Hepatocyte (in vitro differentiated cells): ENCODE measurements at regions not wholly inside any gene's neighbourhood (a gene's known extent, or its start where the extent isn't known, plus 50 kb on each side); places are given as distances from the start of the nearest gene placed in this dataset.

Experiments used
- DNase-seq: peaks from one replicate; pipeline ENCODE4 v3.0.0-alpha.2; 2016; ENCODE audit warnings: low spot score
- H2AFZ ChIP-seq: fragments of 200-600 bp; sonication (generic); 2 replicates; pipeline ENCODE4 v1.6.0; 2016; ENCODE audit warnings: antibody characterized with exemption, mild to moderate bottlenecking
- H3K27ac ChIP-seq: fragments of 200-600 bp; sonication (generic); 2 replicates; pipeline ENCODE4 v1.5.1; 2016; ENCODE audit warnings: mild to moderate bottlenecking
- H3K27me3 ChIP-seq: fragments of 200-600 bp; sonication (generic); 2 replicates; pipeline ENCODE4 v1.6.1; 2016
- H3K36me3 ChIP-seq: fragments of 200-600 bp; sonication (generic); replicated peaks from 2 replicates; pipeline ENCODE4 v1.5.1; 2016; ENCODE audit warnings: low read depth; ENCODE audit not compliant: insufficient read depth
- H3K4me1 ChIP-seq: fragments of 200-600 bp; sonication (generic); 2 replicates; pipeline ENCODE4 v1.5.1; 2016; ENCODE audit warnings: mild to moderate bottlenecking, moderate library complexity; ENCODE audit not compliant: insufficient read depth
- H3K4me2 ChIP-seq: fragments of 200-600 bp; sonication (generic); 2 replicates; pipeline ENCODE4 v1.6.0; 2016
- H3K4me3 ChIP-seq: fragments of 200-600 bp; sonication (generic); 2 replicates; pipeline ENCODE4 v1.5.1; 2016; ENCODE audit warnings: mild to moderate bottlenecking
- H3K79me2 ChIP-seq: fragments of 200-600 bp; sonication (generic); 2 replicates; pipeline ENCODE4 v1.6.0; 2017; ENCODE audit warnings: mild to moderate bottlenecking
- H3K9me2 ChIP-seq: fragments of 200-600 bp; sonication (generic); replicated peaks from 2 replicates; pipeline ENCODE4 v1.6.0; 2017; ENCODE audit warnings: mild to moderate bottlenecking; ENCODE audit not compliant: insufficient read depth
- H3K9me3 ChIP-seq: fragments of 200-600 bp; sonication (generic); 2 replicates; pipeline ENCODE4 v1.5.1; 2016; ENCODE audit warnings: low read depth, mild to moderate bottlenecking
- H4K20me1 ChIP-seq: fragments of 200-600 bp; sonication (generic); 2 replicates; pipeline ENCODE4 v1.6.0; 2016; ENCODE audit warnings: mild to moderate bottlenecking; ENCODE audit not compliant: insufficient read depth, poor library complexity, severe bottlenecking
- EZH2 ChIP-seq: fragments of 200-600 bp; sonication (generic); IDR thresholded peaks from 2 replicates; pipeline ENCODE4 v1.6.1; 2016; ENCODE audit warnings: antibody characterized with exemption, mild to moderate bottlenecking, borderline replicate concordance
- EZH2phosphoT487 ChIP-seq: fragments of 200-600 bp; sonication (generic); IDR thresholded peaks from one replicate; pipeline ENCODE4 v1.6.1; 2018; ENCODE audit warnings: antibody characterized with exemption, mild to moderate bottlenecking, low read depth, moderate library complexity; ENCODE audit not compliant: unreplicated experiment, severe bottlenecking
- WGBS: methylation state at CpG from one replicate; pipeline ENCODE4 v1.1.6; 2016; ENCODE audit warnings: low lambda C conversion rate; ENCODE audit errors: missing lambda C conversion rate; 5-methylcytosine and 5-hydroxymethylcytosine counted together
- TF ChIP-seq, protein P1 (sequence below): fragments of 200-600 bp; sonication (generic); IDR thresholded peaks from 2 replicates; pipeline ENCODE4 v1.5.1; 2016; ENCODE audit warnings: antibody characterized with exemption, mild to moderate bottlenecking; ENCODE audit not compliant: poor library complexity

GRCh38 chr10:43746906-43747305, 98.2 kb upstream of the ZNF32 start:
- Histone ChIP-seq H3K4me3 (no peak overlapping the region), H3K9me2 (no peaks in the 10 kb centered on the region), H4K20me1 (no peaks in the 10 kb centered on the region), H3K36me3 (no peaks in the 10 kb centered on the region), H3K4me2 (no peak overlapping the region), H3K27ac (no peak overlapping the region), H3K9me3 (no peaks in the 10 kb centered on the region), H3K79me2 (no peaks in the 10 kb centered on the region), H3K4me1 (no peaks in the 10 kb centered on the region), H3K27me3 (no peaks in the 10 kb centered on the region), H2AFZ (no peak overlapping the region)
- TF ChIP-seq EZH2 (no peak), EZH2phosphoT487 (no peak)
- TF ChIP-seq, protein P1, sequence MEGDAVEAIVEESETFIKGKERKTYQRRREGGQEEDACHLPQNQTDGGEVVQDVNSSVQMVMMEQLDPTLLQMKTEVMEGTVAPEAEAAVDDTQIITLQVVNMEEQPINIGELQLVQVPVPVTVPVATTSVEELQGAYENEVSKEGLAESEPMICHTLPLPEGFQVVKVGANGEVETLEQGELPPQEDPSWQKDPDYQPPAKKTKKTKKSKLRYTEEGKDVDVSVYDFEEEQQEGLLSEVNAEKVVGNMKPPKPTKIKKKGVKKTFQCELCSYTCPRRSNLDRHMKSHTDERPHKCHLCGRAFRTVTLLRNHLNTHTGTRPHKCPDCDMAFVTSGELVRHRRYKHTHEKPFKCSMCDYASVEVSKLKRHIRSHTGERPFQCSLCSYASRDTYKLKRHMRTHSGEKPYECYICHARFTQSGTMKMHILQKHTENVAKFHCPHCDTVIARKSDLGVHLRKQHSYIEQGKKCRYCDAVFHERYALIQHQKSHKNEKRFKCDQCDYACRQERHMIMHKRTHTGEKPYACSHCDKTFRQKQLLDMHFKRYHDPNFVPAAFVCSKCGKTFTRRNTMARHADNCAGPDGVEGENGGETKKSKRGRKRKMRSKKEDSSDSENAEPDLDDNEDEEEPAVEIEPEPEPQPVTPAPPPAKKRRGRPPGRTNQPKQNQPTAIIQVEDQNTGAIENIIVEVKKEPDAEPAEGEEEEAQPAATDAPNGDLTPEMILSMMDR: no peak
- no peak for DNase-seq
- WGBS: 92% methylated on average over 1 of the region's 1 CpG

DNA sequence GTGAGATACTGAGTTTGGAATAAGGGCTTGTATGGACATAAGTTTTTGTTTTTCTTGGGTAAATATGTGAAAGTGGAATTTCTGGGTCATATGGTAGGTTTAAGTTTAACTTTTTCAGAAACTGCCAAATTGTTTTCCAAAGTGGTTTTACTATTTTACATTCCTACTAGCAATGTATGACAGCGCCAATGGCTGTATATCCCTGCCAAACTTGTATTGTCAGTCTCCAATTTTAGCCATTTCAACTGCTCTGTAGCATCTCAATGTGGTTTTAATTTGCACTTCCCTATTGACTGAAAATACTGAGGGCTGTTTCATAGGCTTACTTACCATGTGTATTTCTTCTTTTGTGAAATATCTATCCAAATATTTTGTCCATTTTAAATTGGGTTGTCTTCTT, 90.5 kb upstream of the ZNF32 start:
- 69% methylated on average over 1 of the region's 1 CpG for WGBS
- no peak for DNase-seq

DNA sequence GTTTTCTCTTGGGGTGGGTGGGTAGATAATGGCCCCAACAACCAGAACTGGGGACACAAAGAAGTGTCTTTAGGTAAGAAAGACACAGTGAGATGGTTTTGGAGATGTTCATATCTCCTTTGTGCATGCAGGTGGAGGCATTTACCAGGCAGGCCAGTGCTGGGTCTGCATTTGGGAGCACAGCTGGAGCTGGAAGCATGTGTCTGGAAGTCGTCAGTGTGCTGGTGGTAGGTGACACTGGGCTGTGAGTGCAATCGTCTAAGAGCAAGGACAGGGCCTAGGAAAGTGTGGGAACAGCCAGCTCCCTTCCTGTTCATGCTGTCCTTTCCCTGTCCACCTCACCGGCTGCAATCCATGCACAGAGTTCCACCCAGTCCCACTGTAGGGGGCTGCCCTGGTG, 88.3 kb upstream of the ZNF32 start:
- Histone ChIP-seq H3K9me2 (no peaks in the 10 kb centered on the region), H3K4me3 (no peak overlapping the region), H2AFZ (no peak overlapping the region), H3K79me2 (no peaks in the 10 kb centered on the region), H3K27me3 (no peaks in the 10 kb centered on the region), H4K20me1 (no peaks in the 10 kb centered on the region), H3K4me2 (no peak overlapping the region), H3K4me1 (peaks cover 15% of the 10 kb centered on the region), H3K9me3 (no peaks in the 10 kb centered on the region), H3K27ac (no peak overlapping the region), H3K36me3 (no peaks in the 10 kb centered on the region)
- TF ChIP-seq EZH2phosphoT487 (no peak), EZH2 (no peak)
- TF ChIP-seq, protein P1: no peak
- DNase-seq: no peak
- WGBS: 63% methylated on average over 3 of the region's 3 CpGs

More for the DNA sequence above, 90.5 kb upstream of the ZNF32 start:
- Histone ChIP-seq H3K9me3 (no peaks in the 10 kb centered on the region), H3K79me2 (no peaks in the 10 kb centered on the region), H3K9me2 (no peaks in the 10 kb centered on the region), H3K4me2 (no peak overlapping the region), H3K27ac (peak overlapping the region; percentile 18), H4K20me1 (no peaks in the 10 kb centered on the region), H3K27me3 (no peaks in the 10 kb centered on the region), H2AFZ (no peak overlapping the region), H3K4me1 (peaks cover 15% of the 10 kb centered on the region), H3K36me3 (no peaks in the 10 kb centered on the region), H3K4me3 (no peak overlapping the region)
- TF ChIP-seq EZH2phosphoT487 (no peak), EZH2 (no peak)
- TF ChIP-seq, protein P1: no peak

DNA sequence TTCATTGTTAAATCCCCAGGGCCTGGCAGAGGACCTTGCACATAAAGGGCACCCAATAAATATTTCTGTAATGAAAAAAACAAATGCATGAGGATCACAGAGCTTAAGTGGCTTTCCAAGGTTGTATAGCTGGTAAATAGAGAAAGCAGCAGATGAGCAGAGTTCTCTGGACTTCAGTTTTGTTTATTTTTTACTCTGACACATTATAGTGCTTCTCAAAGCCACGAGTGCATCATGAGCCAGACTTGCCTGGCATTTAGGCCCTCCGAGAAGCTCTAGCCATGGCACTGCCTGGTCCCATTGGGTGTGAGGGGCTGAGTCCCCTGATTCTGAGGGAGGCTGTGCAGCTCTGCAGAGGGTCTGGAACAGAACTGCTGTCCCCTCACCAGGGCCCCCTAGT, 87.2 kb upstream of the ZNF32 start:
- Histone ChIP-seq H3K4me1 (peaks cover 15% of the 10 kb centered on the region), H3K36me3 (no peaks in the 10 kb centered on the region), H3K27ac (peak overlapping the region; percentile 46), H3K79me2 (no peaks in the 10 kb centered on the region), H2AFZ (no peak overlapping the region), H3K4me3 (no peak overlapping the region), H3K4me2 (no peak overlapping the region), H3K27me3 (no peaks in the 10 kb centered on the region), H4K20me1 (no peaks in the 10 kb centered on the region), H3K9me3 (no peaks in the 10 kb centered on the region), H3K9me2 (no peaks in the 10 kb centered on the region)
- 38% methylated on average over 2 of the region's 2 CpGs for WGBS
- DNase-seq: no peak
- TF ChIP-seq EZH2phosphoT487 (no peak), EZH2 (no peak)
- TF ChIP-seq, protein P1: no peak
